ENCODE measurements at regions not wholly inside any gene's neighbourhood (a gene's known extent, or its start where the extent isn't known, plus 50 kb on each side); places are given as distances from the start of the nearest gene placed in this dataset.

- DNase-seq (ENCODE audit: low read depth in 1 of 2, low spot score in 2 of 2) (no peak), FAIRE-seq (no peak)
- Histone ChIP-seq H4K20me1 (replicated peaks in 1 of 2; ENCODE audit: control insufficient read depth in 1 of 2, insufficient read depth in 2 of 2, low read length in 2 of 2) (no peaks in the 10 kb centered on the region), H4K5ac (ENCODE audit: insufficient read length, low read depth, low read length) (no peak overlapping the region), H3K9me3 (ENCODE audit: insufficient read depth in 2 of 2, low read depth in 1 of 2, low read length in 1 of 2) (no peaks in the 10 kb centered on the region), H3K56ac (replicated peaks; ENCODE audit: insufficient read length, low read depth, low read length) (no peak overlapping the region), H3K14ac (ENCODE audit: insufficient read length) (no peak overlapping the region), H2AFZ (ENCODE audit: low read length) (no peak overlapping the region), H3K9ac (replicated peaks in 1 of 4; ENCODE audit: extremely low read depth in 1 of 4, low read depth in 3 of 4, low read length in 3 of 4) (no peak overlapping the region), H2BK5ac (ENCODE audit: low read depth, low read length) (no peak overlapping the region), H2BK12ac (ENCODE audit: low read depth, low read length) (no peak overlapping the region), H3K4me3 (ENCODE audit: extremely low read depth in 1 of 4, insufficient read depth in 2 of 4, low read depth in 3 of 4, low read length in 4 of 4) (no peak overlapping the region), H3K18ac (ENCODE audit: extremely low read depth, low read length) (no peak overlapping the region), H3K4ac (replicated peaks; ENCODE audit: insufficient read length, low read depth, low read length) (no peak overlapping the region), H2AK5ac (ENCODE audit: low read depth, low read length) (no peak overlapping the region), H3K4me2 (ENCODE audit: insufficient read depth in 1 of 2, low read depth in 2 of 2, low read length in 2 of 2) (no peak overlapping the region), H3K79me2 (ENCODE audit: control insufficient read depth in 1 of 2, insufficient read depth in 2 of 2, low read length in 2 of 2) (no peaks in the 10 kb centered on the region), H3K36me3 (ENCODE audit: control insufficient read depth in 2 of 4, insufficient read depth in 4 of 4, low read length in 3 of 4) (no peaks in the 10 kb centered on the region), H3K27me3 (replicated peaks in 1 of 4; ENCODE audit: control insufficient read depth in 3 of 4, extremely low read depth in 1 of 4, insufficient read depth in 3 of 4, low read length in 3 of 4) (no peaks in the 10 kb centered on the region), H4K8ac (ENCODE audit: extremely low read depth, insufficient read depth, low read length) (no peak overlapping the region), H3K4me1 (replicated peaks in 1 of 4; ENCODE audit: control insufficient read depth in 3 of 4, insufficient read depth in 4 of 4, low read length in 3 of 4) (peaks cover 0 to 3% (median 0%) of the 10 kb centered on the region in 4 experiments; a peak in 1 of 7 replicates), H4K91ac (replicated peaks; ENCODE audit: insufficient read length, low read length) (no peak overlapping the region), H2BK15ac (ENCODE audit: low read length) (no peak overlapping the region), H3K23me2 (ENCODE audit: low read depth, low read length) (no peaks in the 10 kb centered on the region), H2BK120ac (replicated peaks; ENCODE audit: low read depth, low read length) (no peak overlapping the region), H3K23ac (ENCODE audit: insufficient read length) (no peak overlapping the region), H2BK20ac (ENCODE audit: low read length) (no peak overlapping the region), H3K79me1 (ENCODE audit: low read depth, low read length) (no peaks in the 10 kb centered on the region), H3K27ac (ENCODE audit: low read depth, low read length) (no peak overlapping the region)
- POLR2A ChIA-PET (ENCODE audit: partially characterized antibody): no interaction called here
- TF ChIP-seq NRF1 (IDR thresholded peaks at IDR 0.05; ENCODE audit: low read depth, low read length): no peak
- no peak for TF ChIP-seq JUND (IDR thresholded peaks at IDR 0.05; ENCODE audit: low read length)
- TF ChIP-seq CBX8 (IDR thresholded peaks at IDR 0.05; ENCODE audit: borderline replicate concordance, low read depth, low read length): no peak
- CTCF ChIA-PET (ENCODE audit: partially characterized antibody): interaction anchor here (0.6 to 1.1 kb wide), 3 partner anchors 26 to 455 kb away, joined by 3 read pairs; no protein-coding TSS in a partner anchor
- WGBS, 2 experiments (ENCODE audit: extremely low coverage in 1 of 2, insufficient coverage in 1 of 2, insufficient read length in 1 of 2, insufficient replicate concordance in 2 of 2, low coverage in 1 of 2, low lambda C conversion rate in 2 of 2, missing lambda C conversion rate in 1 of 2): 84% methylated on average over 1 of the region's 1 CpG; no CpG with 5 or more reads in 1 of the 2 experiments
These were observed 138.7 kb upstream of the TGFBR2 start for GRCh38 chr3:30467596-30468238.
